ENCODE measurements at regions not wholly inside any gene's neighbourhood (a gene's known extent, or its start where the extent isn't known, plus 50 kb on each side); places are given as distances from the start of the nearest gene placed in this dataset.

GRCh38 chr9:31821583-31821982, 562.9 kb upstream of the ACO1 start:
- Mint-ChIP-seq H3K9me3 (no peaks in the 10 kb centered on the region), H3K27ac (no peak overlapping the region), H3K4me3 (no peak overlapping the region), H3K36me3 (ENCODE audit: low read depth) (no peaks in the 10 kb centered on the region), H3K27me3 (ENCODE audit: low read depth) (no peaks in the 10 kb centered on the region), H3K4me1 (ENCODE audit: low read depth) (no peaks in the 10 kb centered on the region)
- DNase-seq (ENCODE audit: low spot score): no peak

DNA sequence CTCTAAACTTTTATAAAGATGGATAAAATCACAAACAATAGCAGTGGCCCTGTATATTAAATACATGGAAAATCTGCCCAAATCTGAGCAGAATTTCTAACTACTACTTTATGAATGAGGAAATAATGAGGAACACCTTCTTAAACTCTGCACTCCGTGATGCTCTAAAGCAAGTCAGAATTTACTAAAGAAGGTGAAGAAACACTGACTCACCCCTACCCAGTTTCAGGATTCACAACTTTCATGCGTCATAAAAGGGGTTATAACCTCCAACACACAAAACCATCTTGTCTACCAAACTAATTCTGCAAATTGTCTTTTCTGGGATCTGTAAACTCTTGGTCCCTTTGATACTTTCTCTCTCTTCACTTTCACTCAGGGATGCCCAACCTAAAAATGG, 561.1 kb upstream of the ACO1 start:
- H3K4me1 Mint-ChIP-seq (ENCODE audit: low read depth): no peaks in the 10 kb centered on the region
- H3K4me3 Mint-ChIP-seq: no peak overlapping the region
- no peak for DNase-seq (ENCODE audit: low spot score)
- no peaks in the 10 kb centered on the region for H3K27me3 Mint-ChIP-seq (ENCODE audit: low read depth)
- no peaks in the 10 kb centered on the region for H3K9me3 Mint-ChIP-seq
- no peaks in the 10 kb centered on the region for H3K36me3 Mint-ChIP-seq (ENCODE audit: low read depth)
- no peak overlapping the region for H3K27ac Mint-ChIP-seq

GRCh38 chr9:31824860-31825259, 559.6 kb upstream of the ACO1 start:
- Mint-ChIP-seq H3K27me3 (ENCODE audit: low read depth) (no peaks in the 10 kb centered on the region), H3K4me3 (no peak overlapping the region), H3K4me1 (ENCODE audit: low read depth) (no peaks in the 10 kb centered on the region), H3K9me3 (no peaks in the 10 kb centered on the region), H3K36me3 (ENCODE audit: low read depth) (no peaks in the 10 kb centered on the region), H3K27ac (no peak overlapping the region)
- no peak for DNase-seq (ENCODE audit: low spot score)

DNA sequence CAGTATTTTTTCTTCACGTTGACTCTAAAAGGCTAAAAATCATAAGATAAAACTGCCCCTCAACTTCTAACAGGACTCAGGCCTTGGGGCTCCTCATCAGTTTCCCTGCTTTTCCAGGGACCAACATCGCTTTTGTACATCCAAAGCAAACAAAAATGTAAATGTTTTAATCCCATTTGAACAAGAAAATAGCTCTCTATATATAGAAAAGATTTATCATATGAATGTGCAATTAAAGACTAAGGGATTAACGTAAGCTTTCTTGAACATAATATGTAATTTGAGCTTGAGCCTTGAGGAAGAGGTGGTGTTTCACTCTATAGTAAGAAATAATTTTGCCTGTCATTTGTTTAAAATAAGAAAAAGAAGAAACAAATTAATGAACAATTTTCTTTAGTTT, 547.2 kb upstream of the ACO1 start:
- Mint-ChIP-seq H3K27me3 (ENCODE audit: low read depth) (no peaks in the 10 kb centered on the region), H3K36me3 (ENCODE audit: low read depth) (no peaks in the 10 kb centered on the region), H3K27ac (no peak overlapping the region), H3K9me3 (no peaks in the 10 kb centered on the region), H3K4me1 (ENCODE audit: low read depth) (no peaks in the 10 kb centered on the region), H3K4me3 (no peak overlapping the region)
- DNase-seq (ENCODE audit: low spot score): no peak

DNA sequence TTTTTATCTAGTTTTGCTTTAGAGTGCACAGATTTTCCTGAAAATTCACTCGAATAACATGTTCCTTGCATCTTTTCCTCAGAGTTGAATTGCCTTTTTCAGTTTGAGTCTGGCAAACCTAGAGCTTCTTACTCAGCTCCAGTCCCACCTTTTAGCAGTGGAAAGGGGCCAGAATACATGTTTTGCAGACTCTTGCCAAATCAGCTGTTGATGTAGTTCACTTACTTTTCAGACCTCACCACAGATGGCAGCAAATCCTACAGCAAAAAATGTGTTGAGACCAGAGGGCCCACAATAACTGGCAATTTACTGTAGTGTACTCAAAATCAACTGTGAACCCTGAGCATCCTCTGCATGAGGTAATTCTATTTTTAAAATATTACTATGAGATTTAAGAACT, 545.2 kb upstream of the ACO1 start:
- no peak overlapping the region for H3K4me3 Mint-ChIP-seq
- no peaks in the 10 kb centered on the region for H3K36me3 Mint-ChIP-seq (ENCODE audit: low read depth)
- no peaks in the 10 kb centered on the region for H3K27me3 Mint-ChIP-seq (ENCODE audit: low read depth)
- no peak for DNase-seq (ENCODE audit: low spot score)
- H3K27ac Mint-ChIP-seq: no peak overlapping the region
- no peaks in the 10 kb centered on the region for H3K9me3 Mint-ChIP-seq
- no peaks in the 10 kb centered on the region for H3K4me1 Mint-ChIP-seq (ENCODE audit: low read depth)

GRCh38 chr9:31840702-31841101, 543.7 kb upstream of the ACO1 start:
- H3K4me3 Mint-ChIP-seq: no peak overlapping the region
- H3K4me1 Mint-ChIP-seq (ENCODE audit: low read depth): no peaks in the 10 kb centered on the region
- H3K36me3 Mint-ChIP-seq (ENCODE audit: low read depth): no peaks in the 10 kb centered on the region
- no peaks in the 10 kb centered on the region for H3K27me3 Mint-ChIP-seq (ENCODE audit: low read depth)
- H3K9me3 Mint-ChIP-seq: no peaks in the 10 kb centered on the region
- no peak for DNase-seq (ENCODE audit: low spot score)
- no peak overlapping the region for H3K27ac Mint-ChIP-seq

GRCh38 chr9:31847963-31848362, 536.5 kb upstream of the ACO1 start:
- no peaks in the 10 kb centered on the region for H3K36me3 Mint-ChIP-seq (ENCODE audit: low read depth)
- no peaks in the 10 kb centered on the region for H3K4me1 Mint-ChIP-seq (ENCODE audit: low read depth)
- H3K4me3 Mint-ChIP-seq: no peak overlapping the region
- H3K9me3 Mint-ChIP-seq: no peaks in the 10 kb centered on the region
- no peak for DNase-seq (ENCODE audit: low spot score)
- no peaks in the 10 kb centered on the region for H3K27me3 Mint-ChIP-seq (ENCODE audit: low read depth)
- no peak overlapping the region for H3K27ac Mint-ChIP-seq

DNA sequence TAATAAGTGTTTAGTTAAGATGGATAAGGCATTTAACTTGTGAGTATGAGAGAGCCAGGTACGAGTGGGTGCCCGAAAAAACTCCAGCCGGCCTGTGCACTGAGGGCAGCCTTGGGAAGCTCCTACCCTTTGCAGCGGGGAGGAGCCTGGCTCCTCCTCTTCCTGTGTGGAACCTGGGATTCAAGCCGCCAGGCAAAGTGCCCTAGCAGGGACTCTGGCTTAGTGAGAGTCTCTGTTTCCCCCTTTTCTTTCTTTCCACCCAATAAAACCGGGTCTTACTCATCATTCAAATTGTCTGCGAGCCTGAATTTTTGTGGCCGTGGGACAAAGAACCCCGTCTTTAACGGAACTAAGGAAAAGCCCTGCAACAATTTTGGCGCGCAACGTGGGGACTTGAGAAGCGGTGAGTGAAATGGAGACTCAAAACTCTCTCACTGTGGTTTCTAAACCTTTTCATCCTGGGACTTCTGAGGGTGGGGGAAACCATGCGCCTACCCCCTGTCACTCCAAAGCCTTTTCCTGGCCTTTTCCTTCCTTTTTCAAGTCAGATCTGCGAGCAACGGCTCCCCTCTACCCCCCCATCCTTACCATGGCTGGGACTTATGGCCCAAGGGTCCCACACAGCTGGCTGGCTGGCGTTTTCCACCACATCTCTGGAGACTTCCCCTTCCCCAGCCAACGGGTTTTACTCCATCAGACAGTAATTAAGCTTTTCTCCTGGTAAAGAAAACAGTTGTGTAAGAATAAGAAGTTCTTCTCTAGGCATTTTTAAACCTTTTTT, 535.7 kb upstream of the ACO1 start:
- no peak overlapping the region for H3K4me3 Mint-ChIP-seq
- H3K4me1 Mint-ChIP-seq (ENCODE audit: low read depth): no peaks in the 10 kb centered on the region
- H3K9me3 Mint-ChIP-seq: no peaks in the 10 kb centered on the region
- no peak for DNase-seq (ENCODE audit: low spot score)
- H3K27ac Mint-ChIP-seq: no peak overlapping the region
- H3K36me3 Mint-ChIP-seq (ENCODE audit: low read depth): no peaks in the 10 kb centered on the region
- no peaks in the 10 kb centered on the region for H3K27me3 Mint-ChIP-seq (ENCODE audit: low read depth)

DNA sequence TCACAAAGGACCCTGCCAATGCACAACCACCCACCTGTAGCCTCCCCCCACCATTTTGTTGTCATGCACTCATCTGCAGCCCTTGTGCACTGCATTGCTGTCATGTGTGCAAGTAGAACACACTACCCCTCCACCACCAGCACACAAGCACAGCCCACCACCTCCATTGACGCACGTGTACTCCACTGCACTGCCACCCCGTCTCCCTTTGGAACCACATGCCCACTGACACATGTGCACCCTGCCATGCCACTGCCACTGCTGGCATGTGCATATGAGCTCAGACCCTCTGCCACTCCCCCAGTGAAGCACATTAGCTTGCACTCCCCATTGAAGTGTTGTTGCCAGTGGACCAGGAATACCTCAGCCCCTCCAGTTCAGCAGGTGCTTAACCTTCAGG, 530.3 kb upstream of the ACO1 start:
- Mint-ChIP-seq H3K9me3 (no peaks in the 10 kb centered on the region), H3K27me3 (ENCODE audit: low read depth) (no peaks in the 10 kb centered on the region), H3K4me3 (no peak overlapping the region), H3K36me3 (ENCODE audit: low read depth) (no peaks in the 10 kb centered on the region), H3K4me1 (ENCODE audit: low read depth) (no peaks in the 10 kb centered on the region), H3K27ac (no peak overlapping the region)
- no peak for DNase-seq (ENCODE audit: low spot score)

DNA sequence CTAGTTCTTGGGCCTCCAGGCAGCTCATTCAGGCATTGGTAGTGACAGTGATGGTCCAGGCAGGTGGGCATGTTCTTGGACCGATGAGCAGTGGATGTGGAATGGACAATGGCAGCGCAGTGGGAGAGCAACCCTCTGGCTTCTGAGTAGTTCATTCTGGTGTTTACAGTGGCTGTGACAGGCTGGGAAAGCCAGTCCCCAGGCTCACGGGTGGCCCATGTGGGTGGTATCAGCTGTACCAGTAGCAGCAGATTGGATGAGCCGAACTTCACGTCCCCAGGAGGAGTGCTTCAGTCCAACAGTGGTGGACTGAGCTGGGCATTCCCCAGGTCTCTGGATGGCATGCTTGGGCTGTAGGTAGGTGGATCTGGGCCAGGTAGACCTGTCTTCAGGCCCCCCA, 515.6 kb upstream of the ACO1 start:
- no peaks in the 10 kb centered on the region for H3K4me1 Mint-ChIP-seq (ENCODE audit: low read depth)
- H3K36me3 Mint-ChIP-seq (ENCODE audit: low read depth): no peaks in the 10 kb centered on the region
- no peak overlapping the region for H3K4me3 Mint-ChIP-seq
- DNase-seq (ENCODE audit: low spot score): no peak
- no peaks in the 10 kb centered on the region for H3K9me3 Mint-ChIP-seq
- no peaks in the 10 kb centered on the region for H3K27me3 Mint-ChIP-seq (ENCODE audit: low read depth)
- no peak overlapping the region for H3K27ac Mint-ChIP-seq

GRCh38 chr9:31870276-31870675, 514.2 kb upstream of the ACO1 start:
- no peaks in the 10 kb centered on the region for H3K9me3 Mint-ChIP-seq
- no peak for DNase-seq (ENCODE audit: low spot score)
- H3K36me3 Mint-ChIP-seq (ENCODE audit: low read depth): no peaks in the 10 kb centered on the region

DNA sequence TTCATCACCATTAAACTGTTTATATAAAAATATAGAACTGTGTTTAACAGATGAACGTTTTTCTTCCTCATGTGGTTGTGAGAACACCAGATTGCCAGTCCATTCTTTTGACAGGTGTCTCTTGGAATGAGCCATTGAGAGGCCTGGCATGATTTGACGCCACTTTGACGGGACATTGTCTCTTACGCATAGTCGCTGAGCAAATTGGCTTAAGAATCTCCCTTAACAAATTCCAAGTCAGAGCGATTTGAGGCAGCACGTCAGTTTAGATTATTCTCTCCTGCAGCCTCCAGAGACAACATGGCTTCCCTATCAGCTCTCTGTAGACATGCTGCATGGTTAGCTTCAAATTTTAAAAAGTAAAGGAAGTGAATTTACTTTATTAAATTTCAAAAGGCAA, 510.7 kb upstream of the ACO1 start:
- H3K36me3 Mint-ChIP-seq (ENCODE audit: low read depth): no peaks in the 10 kb centered on the region
- no peaks in the 10 kb centered on the region for H3K4me1 Mint-ChIP-seq (ENCODE audit: low read depth)
- H3K27me3 Mint-ChIP-seq (ENCODE audit: low read depth): no peaks in the 10 kb centered on the region
- DNase-seq (ENCODE audit: low spot score): no peak
- no peak overlapping the region for H3K4me3 Mint-ChIP-seq
- no peaks in the 10 kb centered on the region for H3K9me3 Mint-ChIP-seq
- no peak overlapping the region for H3K27ac Mint-ChIP-seq

More at GRCh38 chr9:31870276-31870675, 514.2 kb upstream of the ACO1 start:
- H3K27me3 Mint-ChIP-seq (ENCODE audit: low read depth): no peaks in the 10 kb centered on the region
- H3K4me1 Mint-ChIP-seq (ENCODE audit: low read depth): no peaks in the 10 kb centered on the region
- no peak overlapping the region for H3K4me3 Mint-ChIP-seq
- H3K27ac Mint-ChIP-seq: no peak overlapping the region

GRCh38 chr9:31894008-31894407, 490.4 kb upstream of the ACO1 start:
- Mint-ChIP-seq H3K27ac (no peak overlapping the region), H3K27me3 (ENCODE audit: low read depth) (no peaks in the 10 kb centered on the region), H3K4me1 (ENCODE audit: low read depth) (no peaks in the 10 kb centered on the region), H3K36me3 (ENCODE audit: low read depth) (no peaks in the 10 kb centered on the region), H3K4me3 (no peak overlapping the region), H3K9me3 (no peaks in the 10 kb centered on the region)
- DNase-seq (ENCODE audit: low spot score): no peak

DNA sequence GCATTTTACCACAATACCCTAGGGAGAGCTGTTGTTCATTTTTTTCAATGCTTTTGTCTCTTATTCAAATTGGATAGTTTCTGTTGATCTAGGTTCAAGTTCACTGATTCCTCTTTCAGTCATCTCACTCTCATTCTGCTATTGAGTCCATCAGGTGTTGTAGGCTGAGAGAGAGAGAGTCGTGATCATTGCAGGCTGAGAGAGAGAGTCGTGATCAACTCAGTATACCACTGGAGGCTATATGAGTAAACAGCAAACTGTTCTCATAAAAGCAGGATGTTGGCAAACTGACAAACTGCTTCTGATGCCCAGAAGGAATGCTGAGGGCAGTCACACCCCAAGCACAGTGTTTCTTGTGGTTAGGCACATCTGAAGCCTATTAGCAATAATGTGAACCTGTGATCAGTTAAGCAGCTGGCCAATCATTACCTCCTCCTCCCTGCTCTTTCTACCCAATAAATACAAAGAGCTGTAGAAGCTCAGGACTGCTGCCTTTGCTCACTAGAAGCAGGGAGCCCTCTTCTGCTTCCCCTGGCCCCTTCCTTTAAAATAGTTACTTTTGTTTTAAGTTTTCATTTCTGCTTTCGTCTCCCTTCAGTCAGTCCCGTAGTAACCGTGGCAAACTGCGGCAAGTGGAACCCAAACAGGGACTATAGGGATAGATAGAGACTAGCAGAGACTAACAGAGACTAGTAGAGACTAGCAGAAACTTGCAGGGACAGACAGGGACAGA, 476.1 kb upstream of the ACO1 start:
- Mint-ChIP-seq H3K27ac (no peak overlapping the region), H3K27me3 (ENCODE audit: low read depth) (no peaks in the 10 kb centered on the region), H3K4me1 (ENCODE audit: low read depth) (no peaks in the 10 kb centered on the region), H3K4me3 (peak overlapping the region; percentile 42), H3K9me3 (no peaks in the 10 kb centered on the region), H3K36me3 (ENCODE audit: low read depth) (no peaks in the 10 kb centered on the region)
- DNase-seq (ENCODE audit: low spot score): no peak

Measured in T-helper 2 cell treated with Interferon-gamma antibody and Interleukin-4, amounts not matched to agents 5 μg/mL and 100 μg/mL, for 36 hours (primary cell).